ENCODE measurements at regions not wholly inside any gene's neighbourhood (a gene's known extent, or its start where the extent isn't known, plus 50 kb on each side); places are given as distances from the start of the nearest gene placed in this dataset.

- no peak for TF ChIP-seq CTCF (conservative IDR thresholded peaks at IDR 0.05; ENCODE audit: low read depth in 2 of 2)
- no peak for TF ChIP-seq STAT1 (IDR thresholded peaks at IDR 0.05; ENCODE audit: unreplicated experiment)
- no peak for TF ChIP-seq ZNF114 (CRISPR knock-in tag; IDR thresholded peaks at IDR 0.05)
These were observed 313.7 kb downstream of the NR2F1-AS1 start (continued) for GRCh38 chr5:93267276-93267675.

- H3K4me2 ChIP-seq: no peak overlapping the region
- no peak overlapping the region for H3K27ac ChIP-seq (ENCODE audit: low read depth)
- Mint-ChIP-seq H3K9me3 (peaks cover 3% of the 10 kb centered on the region; the same call in 1 of the 3 replicates), H3K36me3 (ENCODE audit: low read depth) (no peaks in the 10 kb centered on the region), H3K27me3 (ENCODE audit: insufficient read depth, low read depth, poor library complexity) (no peaks in the 10 kb centered on the region), H3K27ac (no peak overlapping the region), H3K4me1 (no peaks in the 10 kb centered on the region), H3K4me3 (no peak overlapping the region)
- H3K36me3 ChIP-seq (ENCODE audit: insufficient read depth): no peaks in the 10 kb centered on the region
- no peaks in the 10 kb centered on the region for H3K9me2 ChIP-seq (ENCODE audit: insufficient read depth)
- no peaks in the 10 kb centered on the region for H3K4me1 ChIP-seq (ENCODE audit: insufficient read depth)
- no peaks in the 10 kb centered on the region for H3K27me3 ChIP-seq (ENCODE audit: insufficient read depth)
- no peak for TF ChIP-seq REST (IDR thresholded peaks at IDR 0.05; ENCODE audit: unreplicated experiment)
- no peak for TF ChIP-seq ZNF462 (CRISPR knock-in tag; IDR thresholded peaks at IDR 0.05)
- no peak for TF ChIP-seq ZNF114 (CRISPR knock-in tag; IDR thresholded peaks at IDR 0.05)
- no peak for TF ChIP-seq NANOG (IDR thresholded peaks at IDR 0.05; ENCODE audit: borderline replicate concordance)
- no peak for TF ChIP-seq CTCF (conservative IDR thresholded peaks at IDR 0.05; ENCODE audit: low read depth in 2 of 2)
- no peak for TF ChIP-seq CREB1 (CRISPR knock-in tag; IDR thresholded peaks at IDR 0.05; ENCODE audit: low read depth)
- no peak for TF ChIP-seq EZH2phosphoT487 (IDR thresholded peaks at IDR 0.05; ENCODE audit: unreplicated experiment)
- no peak for TF ChIP-seq ETS1 (IDR thresholded peaks at IDR 0.05)
- TF ChIP-seq ZNF331 (CRISPR knock-in tag; IDR thresholded peaks at IDR 0.05; ENCODE audit: low read depth): no peak
- no peaks in the 10 kb centered on the region for H3F3A ChIP-seq (replicated peaks; ENCODE audit: low read depth)
- no peak for ATAC-seq
- no peaks in the 10 kb centered on the region for H3K79me2 ChIP-seq (replicated peaks; ENCODE audit: insufficient read depth)
- H4K20me1 ChIP-seq (replicated peaks; ENCODE audit: insufficient read depth): no peaks in the 10 kb centered on the region
- no peak overlapping the region for H3K4me3 ChIP-seq
- H2AFZ ChIP-seq: no peak overlapping the region
- no peak for DNase-seq (ENCODE audit: low spot score)
These were observed 323.4 kb downstream of the NR2F1-AS1 start for GRCh38 chr5:93257616-93258015.

All from GM23338 (cell line).